Ishikawa (cell line): ENCODE measurements at regions not wholly inside any gene's neighbourhood (a gene's known extent, or its start where the extent isn't known, plus 50 kb on each side); places are given as distances from the start of the nearest gene placed in this dataset.

Experiments
- CEBPB ChIP-seq: IDR thresholded peaks from 2 replicates; pipeline ENCODE4 v1.6.1; 2012
- CREB1 ChIP-seq: IDR thresholded peaks from 2 replicates; pipeline ENCODE4 v1.6.1; 2012; ENCODE audit warnings: low read depth
- EGR1 ChIP-seq: IDR thresholded peaks from 2 replicates; pipeline ENCODE4 v1.6.1; 2012
- EP300 ChIP-seq: IDR thresholded peaks from 2 replicates; pipeline ENCODE4 v1.6.1; 2012; ENCODE audit warnings: borderline replicate concordance
- FOXM1 ChIP-seq: IDR thresholded peaks from 2 replicates; pipeline ENCODE4 v1.6.1; 2012; ENCODE audit warnings: low read depth, borderline replicate concordance
- NFIC ChIP-seq: IDR thresholded peaks from 2 replicates; pipeline ENCODE4 v1.6.1; 2012
- RAD21 ChIP-seq: IDR thresholded peaks from 2 replicates; pipeline ENCODE4 v1.6.1; 2012; ENCODE audit warnings: low read depth
- TAF1 ChIP-seq: IDR thresholded peaks from 2 replicates; pipeline ENCODE4 v1.6.1; 2012; ENCODE audit warnings: low read depth, mild to moderate bottlenecking
- TCF12 ChIP-seq: IDR thresholded peaks from 2 replicates; pipeline ENCODE4 v1.6.1; 2012; ENCODE audit warnings: low read depth
- TEAD4 ChIP-seq: IDR thresholded peaks from 2 replicates; pipeline ENCODE4 v1.6.1; 2012
- YY1 ChIP-seq: IDR thresholded peaks from 2 replicates; pipeline ENCODE4 v1.6.1; 2012; ENCODE audit warnings: low read depth
- ZBTB7A ChIP-seq: IDR thresholded peaks from 2 replicates; pipeline ENCODE4 v1.6.1; 2012; ENCODE audit warnings: low read depth
- TF ChIP-seq, protein P1 (sequence below): IDR thresholded peaks from 2 replicates; pipeline ENCODE4 v1.6.1; 2012
- TF ChIP-seq, protein P2 (sequence below): IDR thresholded peaks from 2 replicates; pipeline ENCODE4 v1.6.1; 2012
- TF ChIP-seq, protein P3 (sequence below): IDR thresholded peaks from 2 replicates; pipeline ENCODE4 v1.6.1; 2012; ENCODE audit warnings: low read depth, mild to moderate bottlenecking

DNA sequence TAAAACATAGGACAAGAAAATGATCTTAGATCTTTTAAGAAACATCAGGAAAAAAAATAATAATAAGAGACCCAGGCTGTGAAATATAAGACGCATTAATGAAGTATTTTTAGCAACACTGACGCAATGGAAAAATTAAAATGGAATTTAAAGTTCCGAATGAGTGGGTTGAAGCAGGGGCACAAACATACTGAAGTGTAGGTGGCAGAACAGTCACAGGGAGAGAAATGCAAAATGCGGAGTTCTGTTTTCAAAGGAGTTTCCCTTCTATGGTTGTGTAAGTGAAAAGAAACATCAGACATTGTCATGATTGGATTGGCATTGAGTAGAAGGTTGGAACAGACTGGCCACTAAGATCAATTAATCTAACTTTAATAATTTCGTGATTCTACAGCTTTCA lies 159.8 kb downstream of the CYSLTR2 start:
- TF ChIP-seq, protein P1, sequence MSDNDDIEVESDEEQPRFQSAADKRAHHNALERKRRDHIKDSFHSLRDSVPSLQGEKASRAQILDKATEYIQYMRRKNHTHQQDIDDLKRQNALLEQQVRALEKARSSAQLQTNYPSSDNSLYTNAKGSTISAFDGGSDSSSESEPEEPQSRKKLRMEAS: no peak
- no peak for TF ChIP-seq FOXM1
- TF ChIP-seq TEAD4: no peak
- no peak for TF ChIP-seq YY1
- TF ChIP-seq, protein P2, sequence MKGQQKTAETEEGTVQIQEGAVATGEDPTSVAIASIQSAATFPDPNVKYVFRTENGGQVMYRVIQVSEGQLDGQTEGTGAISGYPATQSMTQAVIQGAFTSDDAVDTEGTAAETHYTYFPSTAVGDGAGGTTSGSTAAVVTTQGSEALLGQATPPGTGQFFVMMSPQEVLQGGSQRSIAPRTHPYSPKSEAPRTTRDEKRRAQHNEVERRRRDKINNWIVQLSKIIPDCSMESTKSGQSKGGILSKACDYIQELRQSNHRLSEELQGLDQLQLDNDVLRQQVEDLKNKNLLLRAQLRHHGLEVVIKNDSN: no peak
- TF ChIP-seq ZBTB7A: no peak
- TF ChIP-seq CREB1: no peak
- TF ChIP-seq TAF1: no peak
- no peak for TF ChIP-seq TCF12
- no peak for TF ChIP-seq EGR1
- TF ChIP-seq CEBPB: no peak
- TF ChIP-seq EP300: no peak
- no peak for TF ChIP-seq NFIC
- TF ChIP-seq, protein P3, sequence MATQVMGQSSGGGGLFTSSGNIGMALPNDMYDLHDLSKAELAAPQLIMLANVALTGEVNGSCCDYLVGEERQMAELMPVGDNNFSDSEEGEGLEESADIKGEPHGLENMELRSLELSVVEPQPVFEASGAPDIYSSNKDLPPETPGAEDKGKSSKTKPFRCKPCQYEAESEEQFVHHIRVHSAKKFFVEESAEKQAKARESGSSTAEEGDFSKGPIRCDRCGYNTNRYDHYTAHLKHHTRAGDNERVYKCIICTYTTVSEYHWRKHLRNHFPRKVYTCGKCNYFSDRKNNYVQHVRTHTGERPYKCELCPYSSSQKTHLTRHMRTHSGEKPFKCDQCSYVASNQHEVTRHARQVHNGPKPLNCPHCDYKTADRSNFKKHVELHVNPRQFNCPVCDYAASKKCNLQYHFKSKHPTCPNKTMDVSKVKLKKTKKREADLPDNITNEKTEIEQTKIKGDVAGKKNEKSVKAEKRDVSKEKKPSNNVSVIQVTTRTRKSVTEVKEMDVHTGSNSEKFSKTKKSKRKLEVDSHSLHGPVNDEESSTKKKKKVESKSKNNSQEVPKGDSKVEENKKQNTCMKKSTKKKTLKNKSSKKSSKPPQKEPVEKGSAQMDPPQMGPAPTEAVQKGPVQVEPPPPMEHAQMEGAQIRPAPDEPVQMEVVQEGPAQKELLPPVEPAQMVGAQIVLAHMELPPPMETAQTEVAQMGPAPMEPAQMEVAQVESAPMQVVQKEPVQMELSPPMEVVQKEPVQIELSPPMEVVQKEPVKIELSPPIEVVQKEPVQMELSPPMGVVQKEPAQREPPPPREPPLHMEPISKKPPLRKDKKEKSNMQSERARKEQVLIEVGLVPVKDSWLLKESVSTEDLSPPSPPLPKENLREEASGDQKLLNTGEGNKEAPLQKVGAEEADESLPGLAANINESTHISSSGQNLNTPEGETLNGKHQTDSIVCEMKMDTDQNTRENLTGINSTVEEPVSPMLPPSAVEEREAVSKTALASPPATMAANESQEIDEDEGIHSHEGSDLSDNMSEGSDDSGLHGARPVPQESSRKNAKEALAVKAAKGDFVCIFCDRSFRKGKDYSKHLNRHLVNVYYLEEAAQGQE: no peak
- no peak for TF ChIP-seq RAD21

DNA sequence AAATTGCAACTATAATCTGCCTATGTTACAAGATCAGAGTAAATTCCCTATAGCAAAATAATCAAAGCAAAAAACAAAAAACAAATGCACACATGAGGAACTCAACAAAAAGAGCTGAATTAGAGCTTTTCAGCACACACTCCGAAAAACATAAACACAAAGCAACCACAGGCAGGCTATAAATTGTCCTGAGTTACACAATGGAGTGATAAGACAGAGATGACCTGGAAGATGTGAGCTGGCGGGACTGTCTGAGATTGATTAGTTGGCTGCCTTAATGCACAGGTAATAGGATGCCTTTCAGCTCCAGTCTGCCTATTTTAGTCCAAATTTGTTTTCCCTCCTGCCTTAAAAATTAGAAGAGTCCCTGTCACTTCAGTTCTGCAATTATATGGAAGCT lies 159.0 kb upstream of the FNDC3A start:
- TF ChIP-seq, protein P2: no peak
- TF ChIP-seq CREB1: no peak
- no peak for TF ChIP-seq EP300
- TF ChIP-seq, protein P3: no peak

DNA sequence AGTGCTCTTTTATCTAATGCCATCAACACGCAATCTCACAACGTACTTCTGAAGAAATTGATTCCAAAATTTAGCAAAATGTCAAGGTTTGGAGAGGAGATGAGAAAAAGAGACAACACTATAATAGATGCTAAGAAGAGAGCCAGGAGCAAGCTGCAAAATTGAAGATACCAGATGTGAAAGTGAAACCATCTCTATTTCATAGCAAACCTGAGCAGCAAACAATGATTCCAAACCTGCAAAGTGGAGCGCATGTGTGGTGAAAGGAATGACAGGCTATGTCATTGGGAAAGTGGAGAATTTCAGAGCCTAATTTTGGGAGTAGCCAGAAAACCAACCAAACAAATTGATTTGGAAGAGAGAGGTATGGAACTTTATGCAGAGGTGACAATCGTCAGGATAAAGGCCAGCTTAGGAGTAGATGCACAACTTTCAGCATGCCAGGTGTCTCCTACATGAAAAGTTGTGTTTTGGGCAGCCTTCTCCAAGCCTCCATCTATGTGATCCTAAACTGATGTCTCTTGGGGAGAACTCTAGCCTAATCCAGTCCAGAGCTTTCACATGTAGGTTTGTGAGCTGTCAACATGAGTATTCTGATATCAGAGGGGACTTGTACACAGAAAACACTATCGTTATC lies 158.4 kb upstream of the FNDC3A start:
- TF ChIP-seq CEBPB: no peak

DNA sequence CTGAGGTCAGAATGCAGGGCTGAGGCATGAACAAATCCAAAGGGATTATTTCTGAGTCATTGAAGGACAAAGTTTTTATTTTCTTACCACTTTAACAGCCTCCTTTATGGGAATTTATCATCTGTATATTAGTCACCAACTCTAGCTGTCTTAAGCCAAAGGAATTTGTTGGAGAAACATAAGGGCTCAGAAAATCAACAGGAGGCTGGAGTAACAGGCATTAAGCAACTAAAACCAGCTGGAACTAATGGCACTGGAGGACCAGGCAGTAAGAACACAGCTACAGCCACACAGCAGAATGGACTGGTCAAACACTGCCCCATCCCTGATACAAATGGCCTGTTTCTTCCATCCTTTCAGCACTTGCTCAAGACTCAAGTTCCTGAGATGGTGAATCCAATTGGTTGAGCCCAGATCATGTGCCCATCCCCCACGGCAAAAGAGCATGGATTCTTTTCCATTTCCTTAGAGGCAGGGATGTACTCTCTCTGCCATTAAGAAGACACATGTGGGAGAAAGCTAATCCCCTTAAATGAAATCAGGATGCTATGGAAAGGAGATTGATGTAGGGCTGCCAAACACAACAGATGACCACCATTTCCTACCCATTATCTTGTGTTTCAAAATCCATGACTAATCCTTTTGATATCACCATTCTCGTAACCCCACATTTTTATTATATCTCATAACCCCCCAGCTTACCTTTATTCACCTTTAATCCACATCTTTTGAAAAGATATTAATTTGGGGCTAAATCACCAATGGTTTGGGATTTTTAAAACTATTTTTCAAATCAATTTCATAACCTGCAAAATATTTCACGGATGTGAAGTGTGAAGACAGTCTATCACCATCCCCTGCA lies 157.0 kb upstream of the FNDC3A start:
- TF ChIP-seq RAD21: no peak
- TF ChIP-seq YY1: no peak
- TF ChIP-seq, protein P3: no peak
- TF ChIP-seq CEBPB: no peak
- no peak for TF ChIP-seq TCF12
- TF ChIP-seq TAF1: no peak
- TF ChIP-seq, protein P2: no peak
- TF ChIP-seq, protein P1: no peak
- no peak for TF ChIP-seq ZBTB7A
- TF ChIP-seq EGR1: no peak
- no peak for TF ChIP-seq EP300
- TF ChIP-seq FOXM1: no peak
- no peak for TF ChIP-seq NFIC
